HG03354 (cell line): ENCODE measurements at regions not wholly inside any gene's neighbourhood (a gene's known extent, or its start where the extent isn't known, plus 50 kb on each side); places are given as distances from the start of the nearest gene placed in this dataset.
"Not testable (repeated sequence)": the region's sequence is repeated elsewhere in the genome, so short reads cannot be mapped to it uniquely, and the experiment has no call there.

Experiments
- ATAC-seq: cut with Tn5 transposase; IDR thresholded peaks from one replicate; pipeline ENCODE4 v1.9.1; 2021; ENCODE audit warnings: mild to moderate bottlenecking; ENCODE audit not compliant: unreplicated experiment, poor library complexity, severe bottlenecking

- ATAC-seq, result no peak
Observed at GRCh38 chr6:6411115-6411514, 90.7 kb upstream of the F13A1 start.

GRCh38 chr6:6412221-6412620 is 91.8 kb upstream of the F13A1 start:
- no peak for ATAC-seq

- ATAC-seq, result no peak
Observed at GRCh38 chr6:6412700-6413099, 92.2 kb upstream of the F13A1 start.

- no peak for ATAC-seq
Observed at GRCh38 chr6:6414931-6415330, 94.5 kb upstream of the F13A1 start.

GRCh38 chr6:6417475-6417874 is 97.0 kb upstream of the F13A1 start:
- ATAC-seq, result no peak

GRCh38 chr6:6418421-6418820 is 98.0 kb upstream of the F13A1 start:
- ATAC-seq, result no peak

- no peak for ATAC-seq
Observed at GRCh38 chr6:6420107-6420506, 99.6 kb upstream of the F13A1 start.

- no peak for ATAC-seq
Observed at GRCh38 chr6:6434151-6434550, 113.7 kb upstream of the F13A1 start.

GRCh38 chr6:6434723-6435122 is 114.3 kb upstream of the F13A1 start:
- no peak for ATAC-seq

GRCh38 chr6:6436366-6436765 is 115.9 kb upstream of the F13A1 start:
- ATAC-seq, result no peak

- ATAC-seq, result no peak
Observed at GRCh38 chr6:6436946-6437345, 116.5 kb upstream of the F13A1 start.

- no peak for ATAC-seq
Observed at GRCh38 chr6:6438286-6438685, 117.8 kb upstream of the F13A1 start.

- no peak for ATAC-seq
Observed at GRCh38 chr6:6439778-6440177, 119.3 kb upstream of the F13A1 start.

GRCh38 chr6:6452002-6452401 is 131.5 kb upstream of the F13A1 start:
- no peak for ATAC-seq

GRCh38 chr6:6453186-6453585 is 132.7 kb upstream of the F13A1 start:
- no peak for ATAC-seq

GRCh38 chr6:6455272-6455671 is 133.2 kb upstream of the LY86 start:
- ATAC-seq, result no peak

GRCh38 chr6:6458172-6458571 is 130.3 kb upstream of the LY86 start:
- no peak for ATAC-seq

- ATAC-seq, result not testable (repeated sequence)
Observed at GRCh38 chr6:6459963-6460362, 128.6 kb upstream of the LY86 start.

- no peak for ATAC-seq
Observed at GRCh38 chr6:6460416-6460815, 128.1 kb upstream of the LY86 start.

- no peak for ATAC-seq
Observed at GRCh38 chr6:6461138-6461537, 127.4 kb upstream of the LY86 start.

- ATAC-seq, result no peak
Observed at GRCh38 chr6:6466967-6467761, 121.4 kb upstream of the LY86 start.

- no peak for ATAC-seq
Observed at GRCh38 chr6:6469074-6469473, 119.4 kb upstream of the LY86 start.
